ENCODE measurements at regions not wholly inside any gene's neighbourhood (a gene's known extent, or its start where the extent isn't known, plus 50 kb on each side); places are given as distances from the start of the nearest gene placed in this dataset.

GRCh38 chr1:116851846-116852245 is 57.9 kb upstream of the PTGFRN start:
- TF ChIP-seq POLR2A (IDR thresholded peaks at IDR 0.05): no peak
- TF ChIP-seq EP300 (IDR thresholded peaks at IDR 0.05): no peak
- TF ChIP-seq CTCF (IDR thresholded peaks at IDR 0.05): no peak
- peaks cover 0 to 23% (median 18%) of the 10 kb centered on the region in 4 donors for H3K4me1 ChIP-seq
- no peaks in the 10 kb centered on the region for H3K36me3 ChIP-seq
- H3K9me3 ChIP-seq: no peaks in the 10 kb centered on the region
- no peak overlapping the region for H3K4me3 ChIP-seq
- no peak for DNase-seq (ENCODE audit: low spot score in 2 of 2)
- H3K27me3 ChIP-seq: no peaks in the 10 kb centered on the region
- no peak overlapping the region for H3K27ac ChIP-seq
- WGBS, 2 donors: 80 to 83% methylated on average over 5 of the region's 5 CpGs

- TF ChIP-seq CTCF (IDR thresholded peaks at IDR 0.05): no peak
- TF ChIP-seq EP300 (IDR thresholded peaks at IDR 0.05): no peak
- TF ChIP-seq POLR2A (IDR thresholded peaks at IDR 0.05): no peak
- WGBS, 2 donors: 70 to 72% methylated on average over 7 of the region's 7 CpGs
- no peak overlapping the region for H3K27ac ChIP-seq
These were observed 57.3 kb upstream of the PTGFRN start for GRCh38 chr1:116852367-116852766.

GRCh38 chr1:116852910-116853309 is 56.8 kb upstream of the PTGFRN start:
- 76 to 83% methylated on average over 3 of the region's 3 CpGs for WGBS, 2 donors
- no peak for DNase-seq (ENCODE audit: low spot score in 2 of 2)
- peaks cover 0 to 23% (median 18%) of the 10 kb centered on the region in 4 donors for H3K4me1 ChIP-seq
- H3K36me3 ChIP-seq: no peaks in the 10 kb centered on the region
- no peak overlapping the region for H3K4me3 ChIP-seq
- H3K27me3 ChIP-seq: no peaks in the 10 kb centered on the region
- no peak overlapping the region for H3K27ac ChIP-seq
- H3K9me3 ChIP-seq: no peaks in the 10 kb centered on the region
- no peak for TF ChIP-seq POLR2A (IDR thresholded peaks at IDR 0.05)

More at GRCh38 chr1:116852367-116852766, 57.3 kb upstream of the PTGFRN start:
- no peaks in the 10 kb centered on the region for H3K36me3 ChIP-seq
- no peak overlapping the region for H3K4me3 ChIP-seq
- H3K4me1 ChIP-seq: peaks cover 0 to 23% (median 18%) of the 10 kb centered on the region in 4 donors
- no peak for DNase-seq (ENCODE audit: low spot score in 2 of 2)
- no peaks in the 10 kb centered on the region for H3K27me3 ChIP-seq
- H3K9me3 ChIP-seq: no peaks in the 10 kb centered on the region

GRCh38 chr1:116853680-116854402 is 55.9 kb upstream of the PTGFRN start:
- Histone ChIP-seq H3K4me1 (peaks cover 0 to 23% (median 18%) of the 10 kb centered on the region in 4 donors), H3K9me3 (no peaks in the 10 kb centered on the region), H3K4me3 (no peak overlapping the region), H3K36me3 (no peaks in the 10 kb centered on the region), H3K27ac (no peak overlapping the region), H3K27me3 (no peaks in the 10 kb centered on the region)
- WGBS, 2 donors: 40 to 44% methylated on average over 4 of the region's 4 CpGs
- no peak for DNase-seq (ENCODE audit: low spot score in 2 of 2)
- no peak for TF ChIP-seq CTCF (IDR thresholded peaks at IDR 0.05)
- no peak for TF ChIP-seq POLR2A (IDR thresholded peaks at IDR 0.05)
- no peak for TF ChIP-seq EP300 (IDR thresholded peaks at IDR 0.05)

- H3K27ac ChIP-seq: no peak overlapping the region
These were observed 55.4 kb upstream of the PTGFRN start for GRCh38 chr1:116854403-116854690.

More at GRCh38 chr1:116854403-116854690, 55.4 kb upstream of the PTGFRN start:
- TF ChIP-seq CTCF (IDR thresholded peaks at IDR 0.05) (peak in 2 of 5 experiments; percentile 3 to 21), EP300 (IDR thresholded peaks at IDR 0.05) (no peak), POLR2A (IDR thresholded peaks at IDR 0.05) (no peak)
- H3K4me1 ChIP-seq: peaks cover 0 to 23% (median 18%) of the 10 kb centered on the region in 4 donors
- 50 to 55% methylated on average over 2 of the region's 2 CpGs for WGBS, 2 donors
- DNase-seq (ENCODE audit: low spot score in 2 of 2): no peak
- no peaks in the 10 kb centered on the region for H3K27me3 ChIP-seq
- no peaks in the 10 kb centered on the region for H3K36me3 ChIP-seq
- H3K4me3 ChIP-seq: no peak overlapping the region
- H3K9me3 ChIP-seq: no peaks in the 10 kb centered on the region
